GM18907 (cell line): ENCODE measurements at regions not wholly inside any gene's neighbourhood (a gene's known extent, or its start where the extent isn't known, plus 50 kb on each side); places are given as distances from the start of the nearest gene placed in this dataset.
"Not testable (repeated sequence)": the region's sequence is repeated elsewhere in the genome, so short reads cannot be mapped to it uniquely, and the experiment has no call there.

ENCODE experiments used
- ATAC-seq: cut with Tn5 transposase; IDR thresholded peaks from one replicate; pipeline ENCODE4 v1.9.1; 2021; ENCODE audit warnings: mild to moderate bottlenecking, moderate library complexity; ENCODE audit not compliant: unreplicated experiment

DNA sequence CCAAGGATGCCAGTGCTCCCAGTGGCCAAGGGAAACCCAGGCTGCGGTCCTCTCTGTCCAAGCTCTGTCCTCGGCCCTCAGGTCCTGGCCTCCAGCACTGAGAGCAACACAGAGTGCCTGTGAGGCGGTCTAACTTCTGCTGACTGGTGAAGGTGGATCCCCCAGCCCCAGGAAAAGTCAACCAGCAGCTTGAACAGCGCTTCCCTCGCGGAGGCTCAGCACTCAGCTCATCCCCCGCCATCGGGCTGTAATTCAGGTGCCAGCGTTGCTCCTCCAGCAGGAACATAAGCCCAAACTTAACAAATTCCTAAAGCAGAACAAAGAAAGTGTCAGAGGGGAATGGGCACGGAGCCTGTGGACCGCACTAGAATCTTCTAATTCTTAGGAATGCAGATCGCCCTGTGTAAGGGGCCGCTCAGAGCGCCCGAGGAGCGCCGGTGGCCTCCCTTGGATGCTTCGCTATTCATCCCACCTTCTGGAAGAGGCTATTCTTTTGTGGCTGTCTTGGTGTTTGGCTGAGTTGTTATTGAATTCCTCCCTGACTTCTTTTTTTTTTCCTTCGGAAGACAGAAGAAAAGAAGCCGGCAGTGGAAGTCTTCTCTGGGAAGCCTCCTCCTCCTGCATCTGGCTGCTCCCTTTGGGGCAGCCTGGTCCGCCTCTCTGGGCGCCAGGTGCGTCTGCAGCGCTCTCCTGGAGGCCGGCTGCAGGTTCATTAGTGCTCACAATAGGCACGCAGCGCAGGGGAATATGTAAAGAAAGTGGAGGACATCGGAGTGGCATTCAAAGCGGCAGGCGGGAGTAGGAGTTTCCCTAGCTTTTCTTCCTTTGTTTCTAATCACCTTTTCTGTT is 905.6 kb downstream of the TSN start:
- ATAC-seq: no peak

DNA sequence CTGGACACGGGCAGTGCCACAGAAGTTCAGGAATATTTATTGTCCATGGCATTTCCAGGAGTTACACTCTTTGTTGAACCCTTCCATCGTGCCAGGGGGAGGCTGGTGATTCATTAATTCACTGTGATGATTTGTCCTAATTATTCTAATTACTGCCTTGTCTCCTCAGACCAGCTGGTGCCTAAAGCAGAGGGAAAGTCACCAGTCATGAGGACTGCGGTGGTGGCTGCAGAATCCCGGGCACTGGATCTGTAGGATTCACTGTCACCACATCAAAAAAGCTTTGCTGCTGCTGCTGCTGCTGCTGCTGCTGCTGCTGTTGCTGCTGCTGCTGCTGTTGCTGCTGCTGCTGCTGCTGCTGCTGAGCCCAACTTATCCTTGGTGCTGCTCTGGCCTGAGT is 908.2 kb downstream of the TSN start:
- ATAC-seq: no peak

DNA sequence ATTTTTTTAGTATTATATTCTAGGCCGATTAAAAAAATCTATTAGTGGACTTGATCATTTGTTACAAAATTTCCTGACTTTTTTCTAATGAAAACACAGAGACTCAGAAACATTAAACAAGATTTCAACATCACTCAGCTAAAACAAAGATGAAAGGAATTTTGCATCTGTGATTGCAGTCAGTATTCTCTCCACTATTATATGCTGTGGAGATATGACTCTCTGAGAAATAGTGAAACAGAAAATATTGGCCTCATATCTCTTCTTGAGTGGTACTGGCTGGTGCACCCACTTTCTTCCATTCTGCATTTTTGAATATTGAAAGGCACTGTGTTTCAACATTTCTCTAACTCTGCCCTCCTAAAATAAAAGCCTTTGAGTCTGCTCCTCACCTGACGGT is 914.2 kb downstream of the TSN start:
- no peak for ATAC-seq

DNA sequence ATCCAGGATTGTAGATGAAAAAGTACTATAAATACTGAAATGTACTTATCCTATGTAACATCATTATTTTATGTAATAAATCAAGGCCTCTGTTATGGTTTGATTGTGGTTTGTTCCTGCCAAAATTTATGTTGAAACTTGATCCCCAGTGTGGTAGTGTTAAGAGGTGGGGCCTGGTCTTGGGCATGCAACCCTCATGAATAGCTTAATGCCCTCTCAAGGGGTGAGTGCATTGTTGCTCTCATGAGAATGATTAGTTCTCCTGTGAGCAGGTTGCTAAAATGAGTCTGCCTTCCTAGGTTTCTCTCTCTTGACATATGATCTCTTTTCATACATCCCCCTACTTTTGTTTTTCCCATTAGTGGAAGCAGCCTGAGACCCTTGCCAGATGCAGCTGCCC is 915.4 kb downstream of the TSN start:
- no peak for ATAC-seq

DNA sequence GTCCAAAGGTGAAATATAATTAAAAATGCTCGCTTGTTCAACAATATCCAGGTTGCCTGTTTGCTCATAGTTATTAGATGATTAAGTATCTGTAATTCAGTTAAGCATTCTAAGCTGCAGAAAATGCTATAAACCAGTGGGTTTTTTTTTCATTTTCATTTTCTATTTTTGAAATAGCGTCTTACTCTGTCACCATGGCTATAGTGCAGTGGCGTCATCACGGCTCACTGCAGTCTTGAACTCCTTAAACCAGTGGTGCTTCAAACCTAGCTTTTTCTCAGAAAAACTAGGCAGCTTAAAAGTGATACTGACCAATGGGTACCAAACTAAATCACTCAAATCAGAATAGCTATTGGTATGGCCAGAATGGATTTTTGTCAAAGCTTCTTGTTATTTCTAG is 925.2 kb downstream of the TSN start:
- ATAC-seq: no peak

DNA sequence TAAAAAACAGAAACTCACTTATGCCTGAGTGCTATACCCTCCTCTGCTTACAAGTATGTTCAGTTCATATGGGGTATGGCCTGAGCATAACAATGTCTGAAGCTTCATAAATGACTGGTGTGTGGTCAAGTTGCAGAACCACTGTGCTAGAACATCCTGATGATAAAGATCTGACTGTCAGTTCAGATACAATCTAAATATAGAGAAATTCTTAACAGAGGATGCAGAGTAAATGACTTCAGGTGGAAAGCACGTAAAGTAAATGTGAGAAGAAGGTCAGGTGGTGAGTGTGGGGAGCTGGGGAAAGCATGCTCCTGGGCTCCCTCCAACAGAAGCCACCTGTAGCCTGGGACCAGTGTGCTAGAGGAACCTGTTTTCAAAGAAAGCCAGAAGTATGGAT is 926.2 kb downstream of the TSN start:
- ATAC-seq: peak; percentile 83

DNA sequence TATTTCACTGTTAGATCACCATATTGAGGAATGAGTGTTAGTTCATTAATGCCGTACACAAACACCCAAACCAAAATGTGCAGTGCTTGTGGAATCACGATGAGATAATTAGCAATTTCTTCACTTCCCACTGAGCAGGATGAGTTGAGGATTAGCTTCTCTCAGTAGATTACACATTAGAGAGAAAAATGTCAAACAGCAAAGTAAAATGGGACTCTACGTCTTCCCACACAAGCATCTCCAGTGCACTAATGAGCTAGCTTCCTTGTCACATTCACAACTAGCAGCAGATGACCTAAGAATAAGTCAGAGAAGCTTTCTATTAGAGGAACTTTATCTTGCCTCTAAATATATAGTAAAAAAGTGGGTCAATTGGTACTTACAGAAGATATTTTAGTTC is 926.9 kb downstream of the TSN start:
- no peak for ATAC-seq

DNA sequence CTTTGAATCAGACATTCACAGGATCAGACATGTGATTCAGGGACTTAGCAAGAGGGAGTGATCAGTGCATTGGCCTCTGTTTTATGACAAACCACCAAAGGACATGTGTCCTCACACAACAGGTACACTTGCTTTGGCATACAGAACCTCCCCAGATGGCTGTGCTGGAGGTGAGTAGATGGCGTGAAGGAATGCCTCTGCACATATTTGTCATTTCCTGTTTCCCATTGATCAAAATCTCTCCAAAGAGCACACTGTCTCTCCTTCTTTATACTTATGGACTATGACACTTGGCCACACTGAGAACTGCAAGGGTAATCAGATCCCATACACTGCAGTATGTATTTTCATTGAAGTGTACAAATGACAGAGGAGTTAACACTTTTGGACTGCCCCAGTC is 927.6 kb downstream of the TSN start:
- ATAC-seq: no peak

DNA sequence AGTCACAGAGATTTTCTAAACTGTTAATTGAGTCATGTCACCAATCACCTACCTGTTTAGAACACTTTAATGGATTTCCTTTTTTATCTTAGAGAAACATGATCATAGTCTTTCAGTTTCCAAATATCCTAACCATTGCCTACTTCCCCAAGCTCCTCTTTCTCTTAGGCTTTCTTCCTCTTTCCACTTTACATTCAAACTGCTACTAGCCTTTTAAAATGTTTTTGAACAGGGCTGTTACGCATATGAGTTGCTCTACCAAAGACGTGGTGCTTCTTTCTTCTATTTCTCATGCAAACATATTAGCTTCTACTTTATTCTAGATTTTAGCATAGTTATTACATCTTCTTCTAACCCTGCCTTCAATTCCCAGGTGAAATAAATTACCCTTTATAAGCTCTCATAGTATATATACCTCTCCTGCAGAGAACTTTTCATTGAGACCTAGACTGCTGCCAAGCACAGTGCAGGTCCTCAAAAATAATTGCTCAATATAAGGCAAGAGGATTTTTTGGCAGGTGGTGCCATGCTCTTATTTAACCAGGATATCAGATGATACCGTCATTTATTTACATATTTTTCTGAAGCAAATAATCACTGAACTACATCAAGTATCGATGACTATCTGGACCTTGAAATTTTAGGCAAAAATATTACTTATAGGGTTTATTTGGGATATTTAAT is 937.1 kb downstream of the TSN start:
- ATAC-seq: no peak

DNA sequence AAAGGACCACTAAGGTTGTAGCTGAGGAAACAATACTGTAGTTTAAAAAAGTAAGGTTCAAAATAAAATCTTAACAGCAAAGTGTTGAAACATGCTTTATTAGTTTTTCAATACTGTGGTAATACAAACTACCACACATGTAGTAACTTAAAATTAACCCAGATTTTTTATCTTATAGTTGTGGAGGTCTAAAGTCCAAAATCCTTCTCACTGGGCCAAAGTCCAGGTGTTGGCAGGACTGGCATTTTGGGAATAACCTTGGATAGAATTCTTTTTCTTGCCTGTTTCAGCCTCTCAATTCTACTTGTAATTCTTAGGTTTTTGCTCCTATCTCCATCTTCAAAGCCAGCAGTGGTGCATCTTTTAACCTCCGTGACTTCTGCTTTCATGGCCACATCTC is 942.0 kb downstream of the TSN start:
- ATAC-seq: no peak

DNA sequence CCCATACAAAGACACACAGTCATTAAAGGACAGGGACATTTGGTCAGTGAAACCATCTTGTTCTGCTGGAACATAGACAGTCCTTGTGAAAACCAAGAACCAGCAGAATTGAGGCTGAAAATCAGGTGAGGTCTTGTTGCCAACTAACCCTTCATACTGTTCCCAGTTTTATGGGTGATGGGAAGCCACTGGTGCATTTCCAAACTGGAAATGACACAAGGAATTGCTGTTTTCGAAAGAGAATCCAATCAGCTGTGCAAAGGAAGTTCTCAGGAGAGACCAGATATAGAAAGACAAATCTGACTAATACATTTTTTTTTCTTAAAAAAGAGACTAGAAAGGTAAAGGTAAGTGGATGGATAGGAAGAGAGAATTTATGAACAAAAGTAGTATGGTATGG is 948.2 kb downstream of the TSN start:
- ATAC-seq: no peak

DNA sequence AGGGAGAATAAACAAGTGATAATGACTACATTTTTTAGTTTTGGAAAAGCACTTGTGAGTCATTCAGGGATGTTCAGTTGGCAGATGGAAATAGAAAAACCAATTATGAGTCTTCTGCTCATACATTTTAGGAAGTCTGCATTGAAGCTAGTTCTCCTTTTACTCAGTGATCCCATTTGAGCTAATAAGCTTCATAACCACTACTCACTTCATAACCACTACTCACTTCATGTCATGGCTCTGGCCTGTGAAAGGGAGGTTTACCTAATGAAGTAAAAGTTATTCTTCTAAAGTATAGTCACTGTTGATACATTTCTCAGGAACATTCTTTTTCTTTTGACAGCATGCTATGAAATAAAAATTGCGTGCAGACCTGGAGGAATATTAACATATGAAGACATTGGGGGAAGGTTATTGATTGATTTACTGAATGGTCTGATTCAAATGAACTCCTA is 948.7 kb downstream of the TSN start:
- ATAC-seq: peak; percentile 49

DNA sequence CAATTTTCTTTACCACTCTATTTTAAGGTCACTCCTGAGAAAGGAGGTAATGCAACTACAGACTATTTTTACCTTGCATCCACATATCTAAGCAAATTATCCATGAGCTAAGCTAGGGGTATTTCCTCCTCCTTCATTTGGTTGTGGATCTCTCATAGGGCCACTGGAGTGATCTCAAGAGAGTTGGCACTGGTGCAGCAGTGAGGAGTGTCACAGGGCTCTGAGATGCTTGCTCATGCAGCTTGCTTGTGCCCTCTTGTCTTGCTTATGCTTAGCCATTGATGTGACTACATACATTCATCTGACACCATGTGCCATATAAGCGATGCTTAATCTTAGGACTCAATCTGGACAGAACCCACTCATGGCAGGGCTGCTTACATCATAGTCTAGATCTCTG is 950.3 kb downstream of the TSN start:
- no peak for ATAC-seq

DNA sequence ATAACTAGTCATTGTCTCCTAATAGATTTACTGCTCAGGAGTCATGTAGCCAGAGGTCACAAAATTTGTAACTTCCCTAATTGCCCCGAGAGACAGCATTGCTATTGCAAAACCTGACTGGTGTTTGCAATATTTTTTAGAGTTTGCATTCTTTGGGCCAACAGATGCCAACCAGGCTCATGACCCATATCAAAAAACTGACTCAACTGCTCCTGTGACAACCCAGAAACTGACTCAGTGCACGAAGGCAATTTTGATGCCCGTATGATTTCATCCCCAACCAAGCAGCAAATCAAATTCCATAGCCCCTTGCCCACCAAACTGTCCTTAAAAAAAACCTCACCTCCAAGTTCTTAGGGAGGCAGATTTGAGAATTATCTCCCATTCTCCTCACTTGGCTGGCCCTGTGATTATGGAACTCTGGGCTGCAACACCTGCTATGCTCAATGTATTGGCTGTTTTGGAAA is 951.3 kb downstream of the TSN start:
- no peak for ATAC-seq

DNA sequence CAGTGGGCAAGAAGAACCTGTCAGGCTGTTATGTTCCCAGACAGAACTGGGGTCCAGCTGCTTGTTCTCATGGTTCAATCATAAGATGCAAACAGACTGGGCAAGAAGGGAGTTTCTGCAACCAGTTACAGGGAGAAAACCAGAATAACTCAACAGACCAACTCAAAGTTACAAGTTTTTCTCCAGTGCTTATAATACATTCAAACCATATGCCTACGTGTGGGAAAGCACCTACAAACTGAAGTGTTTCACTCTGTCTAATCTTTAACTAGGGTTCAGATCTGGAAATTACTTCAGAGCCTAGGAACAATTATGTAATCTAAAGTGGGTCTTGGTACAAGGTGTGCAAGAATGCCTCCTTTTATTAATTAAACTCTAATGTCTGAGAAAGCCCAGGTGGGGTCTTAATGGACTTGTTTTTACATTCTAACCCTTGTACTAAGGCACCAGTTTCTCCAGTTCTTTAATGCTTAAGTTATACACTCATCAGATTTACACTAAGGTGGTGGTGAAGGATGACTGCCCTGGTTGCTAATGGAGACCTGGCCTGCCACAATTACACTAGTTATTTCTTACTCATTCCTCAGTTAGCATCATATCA is 951.9 kb downstream of the TSN start:
- peak; percentile 83 for ATAC-seq

DNA sequence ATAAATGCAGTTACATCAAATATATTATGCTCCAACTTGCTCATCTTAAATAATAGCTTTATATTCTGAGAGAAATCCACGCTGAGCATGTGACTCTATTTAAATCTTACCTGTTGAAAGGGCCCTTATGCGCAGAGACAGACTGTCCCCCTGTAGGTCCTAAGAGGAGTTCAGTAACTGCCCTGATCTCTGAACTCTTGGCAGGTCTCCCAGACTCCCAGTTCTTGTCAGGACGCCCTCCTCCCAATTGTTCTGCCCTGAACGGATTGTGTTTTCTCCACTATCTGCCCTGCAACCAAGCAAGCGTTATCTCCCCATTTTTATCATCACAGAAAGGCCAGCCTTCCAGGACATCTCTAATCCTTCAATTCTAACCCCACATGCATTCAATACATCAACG is 954.6 kb downstream of the TSN start:
- ATAC-seq: no peak

DNA sequence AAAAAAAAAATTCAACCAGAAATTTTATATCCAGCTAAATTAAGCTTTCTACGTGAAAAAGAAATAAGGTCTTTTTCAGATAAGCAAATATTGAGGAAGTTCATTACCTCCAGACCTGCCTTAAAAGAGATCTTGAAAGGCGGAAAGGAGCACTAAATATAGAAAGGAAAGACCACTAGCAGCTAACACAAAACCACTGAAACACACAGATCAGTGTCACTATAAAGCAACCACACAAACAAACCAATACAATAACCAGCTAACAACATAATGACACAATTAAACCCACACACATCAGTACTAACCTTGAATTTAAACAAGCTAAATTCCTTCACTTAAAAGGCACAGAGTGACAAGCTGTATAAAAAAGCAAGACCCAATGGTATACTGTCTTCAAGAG is 958.3 kb downstream of the TSN start:
- ATAC-seq: no peak

DNA sequence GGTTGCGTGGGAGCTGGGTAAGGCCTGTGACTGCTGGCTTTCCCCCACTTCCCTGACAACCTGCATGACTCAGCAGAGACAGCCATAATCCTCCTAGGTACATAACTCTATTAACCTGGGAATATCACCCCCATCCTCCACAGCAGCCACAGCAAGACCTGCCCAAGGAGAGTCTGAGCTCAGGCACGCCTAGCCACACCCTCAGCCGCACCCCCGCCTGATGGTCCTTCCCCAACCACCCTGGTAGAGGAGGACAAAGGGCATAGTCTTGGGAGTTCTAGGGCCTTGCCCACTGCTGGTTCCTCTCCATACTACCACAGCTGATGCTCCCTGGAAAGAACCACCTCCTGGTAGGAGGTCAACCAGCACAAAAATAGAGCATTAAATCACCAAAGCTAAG is 965.4 kb downstream of the TSN start:
- not testable (repeated sequence) for ATAC-seq

DNA sequence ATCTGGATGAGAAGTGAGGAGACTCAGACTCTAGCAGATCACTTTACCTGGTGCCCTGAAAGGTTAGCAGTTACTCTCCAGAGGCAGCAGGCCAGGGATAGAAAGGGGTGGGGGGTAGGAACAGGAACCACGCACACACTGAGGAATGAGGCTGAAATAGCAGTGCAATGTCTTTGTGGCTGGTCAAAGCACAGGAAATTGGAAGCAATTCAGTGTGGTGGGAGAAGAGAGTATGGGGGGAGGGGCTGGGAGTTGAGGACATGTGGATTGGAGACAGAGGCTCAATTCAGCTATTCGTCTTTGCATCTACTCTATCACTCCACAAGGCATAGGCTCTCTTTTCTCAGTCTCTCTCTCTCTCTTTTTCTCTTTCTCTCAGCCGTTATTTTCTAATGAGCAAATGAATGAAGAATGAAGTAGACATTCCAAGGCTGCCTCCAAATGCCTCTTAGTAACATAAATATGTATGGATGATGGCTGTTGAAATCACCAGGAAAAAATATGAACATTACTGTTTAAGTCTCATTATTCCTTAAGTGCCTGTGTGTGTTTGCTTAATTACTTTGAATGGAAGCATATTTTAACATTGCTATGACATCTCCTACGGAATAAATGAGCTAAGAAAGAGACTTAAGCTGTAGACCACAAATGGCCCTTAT is 979.4 kb downstream of the TSN start:
- ATAC-seq: no peak

DNA sequence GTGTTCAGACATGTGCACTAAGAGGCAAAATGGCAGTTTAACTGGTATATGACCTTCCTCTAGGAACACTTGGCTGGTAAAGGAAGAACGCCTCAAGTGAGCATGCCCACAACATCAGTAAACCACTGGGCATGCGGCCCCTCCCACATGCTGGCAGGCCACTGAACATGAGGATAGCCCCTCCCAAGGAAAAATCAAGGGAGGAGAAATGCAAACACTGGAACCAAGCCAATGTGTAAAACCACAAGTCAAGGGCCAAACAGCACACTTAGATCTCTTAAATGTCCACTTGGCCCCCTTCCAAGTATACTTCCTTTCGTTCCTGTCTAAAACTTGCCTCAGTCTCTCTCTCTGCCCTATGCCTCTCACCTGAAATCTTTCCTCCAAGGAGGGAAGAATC is 980.8 kb downstream of the TSN start:
- no peak for ATAC-seq

DNA sequence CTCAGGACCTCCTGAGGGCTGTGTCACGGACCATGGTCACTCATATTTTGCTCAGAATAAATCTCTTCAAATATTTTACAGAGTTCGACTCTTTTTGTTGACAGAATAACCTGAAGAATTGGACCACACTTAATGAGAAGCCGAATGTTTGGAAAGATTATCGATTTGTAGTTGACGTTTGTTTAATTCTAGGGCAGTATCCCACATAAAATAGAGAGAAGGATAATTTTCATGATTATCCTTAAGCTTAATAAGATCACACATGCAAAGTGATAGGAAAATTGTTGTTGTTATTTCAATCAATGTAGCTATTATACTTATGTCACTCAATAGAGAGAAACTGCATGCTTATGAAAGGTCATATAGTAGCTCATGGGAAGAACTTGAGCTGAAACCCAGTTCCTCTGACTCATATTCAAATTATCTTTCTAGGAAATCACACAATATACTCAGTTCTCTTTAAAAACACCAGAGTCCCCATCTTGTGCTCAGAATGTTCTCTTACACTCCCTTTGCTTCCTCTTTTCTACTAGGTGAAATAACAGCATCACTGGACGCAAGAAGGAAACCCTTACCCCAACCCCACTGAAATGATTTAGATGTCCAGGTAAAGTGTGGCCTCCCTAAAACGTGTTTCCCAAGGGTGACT is 982.1 kb downstream of the TSN start:
- ATAC-seq: peak; percentile 91
